NK-92 (cell line): ENCODE measurements at regions not wholly inside any gene's neighbourhood (a gene's known extent, or its start where the extent isn't known, plus 50 kb on each side); places are given as distances from the start of the nearest gene placed in this dataset.

ENCODE experiments used
- DNase-seq: peaks from one replicate; lab custom pipeline; 2025; ENCODE audit not compliant: unreplicated experiment; lab: John Stamatoyannopoulos, UW

DNA sequence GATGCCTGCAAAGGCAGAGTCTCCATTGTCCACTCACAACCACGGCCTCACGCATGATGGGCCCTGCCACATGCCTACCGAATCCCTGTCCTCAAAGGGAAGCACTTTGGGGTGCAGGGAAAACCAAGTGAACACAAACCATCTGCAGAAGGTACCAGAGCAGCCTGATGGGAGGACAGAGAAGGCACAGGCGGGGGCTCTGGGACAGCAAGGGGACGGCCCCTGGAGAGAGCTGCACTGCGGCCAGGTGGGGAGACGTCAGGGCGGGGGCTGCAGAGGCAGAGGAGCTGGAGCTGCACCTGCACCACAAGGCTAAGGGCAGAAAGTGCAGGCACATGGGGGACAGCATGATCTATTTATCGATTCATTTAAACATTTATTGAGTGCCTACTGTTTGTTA, 1056.0 kb downstream of the TBC1D22A start:
- no peak for DNase-seq

DNA sequence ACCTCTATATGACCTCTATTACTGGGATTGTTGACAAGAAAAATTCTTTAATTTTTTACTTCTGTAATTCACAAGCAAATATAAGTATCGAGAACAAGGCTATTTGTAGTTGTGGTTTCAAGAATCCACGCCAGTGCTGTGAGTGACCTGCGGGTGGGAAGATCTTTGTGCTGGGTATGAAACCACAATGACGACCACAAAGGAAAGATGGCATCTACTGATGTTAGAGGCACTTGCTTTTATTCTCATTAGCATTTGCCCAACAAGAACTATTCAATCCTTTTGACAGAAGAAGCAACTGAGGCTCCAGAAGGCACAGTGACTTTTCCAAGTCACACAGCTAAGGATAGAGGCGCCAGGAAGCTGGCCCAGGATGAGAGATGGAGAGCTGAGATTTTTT, 1054.9 kb downstream of the TBC1D22A start:
- DNase-seq, result no peak

GRCh38 chr22:47816863-47817210, 1054.4 kb downstream of the TBC1D22A start:
- no peak for DNase-seq

DNA sequence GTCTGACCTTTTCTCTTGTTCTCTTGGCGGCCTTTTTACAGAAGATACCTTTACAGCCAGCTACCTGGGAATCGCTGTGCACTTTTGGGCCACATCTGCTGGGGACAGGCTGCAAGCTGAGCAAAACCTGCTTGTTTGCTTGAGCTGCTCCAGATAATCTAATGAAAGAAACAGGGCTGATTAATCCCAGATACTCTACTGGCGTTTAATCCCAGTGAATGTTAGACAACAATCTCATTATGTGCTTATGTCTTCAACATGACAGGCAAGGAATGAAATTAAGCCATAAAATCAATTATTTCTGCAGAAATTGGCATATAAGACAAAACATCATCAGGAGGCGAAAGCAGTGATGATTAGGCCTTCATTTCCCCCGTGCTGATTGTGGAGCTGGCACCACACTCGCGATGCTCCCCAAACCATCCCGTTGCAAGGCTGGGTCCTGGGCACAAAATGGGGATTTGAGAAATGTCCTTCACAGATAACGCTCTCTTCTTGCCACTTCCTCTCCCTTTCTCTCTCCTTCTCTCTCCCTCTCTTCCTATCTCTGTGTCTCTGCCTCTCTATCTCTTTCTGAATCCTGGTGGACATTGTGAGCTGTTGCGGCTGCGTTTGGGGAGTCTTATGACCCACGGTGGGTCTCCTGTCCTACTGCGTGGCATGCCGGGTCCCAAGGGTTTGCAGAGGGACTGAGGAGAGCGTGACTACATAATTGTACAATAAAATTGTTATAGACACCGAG, 1053.8 kb downstream of the TBC1D22A start:
- DNase-seq, result no peak

GRCh38 chr22:47814474-47814873, 1052.0 kb downstream of the TBC1D22A start:
- no peak for DNase-seq

- DNase-seq, result no peak
Observed at GRCh38 chr22:47813661-47814060, 1051.2 kb downstream of the TBC1D22A start.

DNA sequence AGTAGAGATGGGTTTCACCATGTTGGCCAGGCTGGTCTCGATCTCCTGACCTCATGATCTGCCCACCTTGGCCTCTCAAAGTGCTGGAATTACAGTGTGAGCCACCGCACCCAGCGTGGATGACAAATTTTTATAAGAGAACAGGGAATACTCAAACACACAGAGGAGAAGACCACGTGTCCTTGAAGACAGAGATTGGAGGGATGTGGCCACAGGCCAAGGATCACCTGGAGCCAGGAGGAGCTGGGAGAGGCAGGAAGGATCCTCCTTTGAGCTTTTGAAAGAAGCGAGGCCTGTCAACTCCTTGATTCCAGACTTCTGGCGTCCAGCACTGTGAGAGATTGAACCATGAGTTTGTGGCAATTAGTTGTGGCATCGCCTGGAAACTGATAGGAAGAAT, 1049.5 kb downstream of the TBC1D22A start:
- no peak for DNase-seq

GRCh38 chr22:47810505-47811500, 1048.4 kb downstream of the TBC1D22A start:
- DNase-seq, result no peak

DNA sequence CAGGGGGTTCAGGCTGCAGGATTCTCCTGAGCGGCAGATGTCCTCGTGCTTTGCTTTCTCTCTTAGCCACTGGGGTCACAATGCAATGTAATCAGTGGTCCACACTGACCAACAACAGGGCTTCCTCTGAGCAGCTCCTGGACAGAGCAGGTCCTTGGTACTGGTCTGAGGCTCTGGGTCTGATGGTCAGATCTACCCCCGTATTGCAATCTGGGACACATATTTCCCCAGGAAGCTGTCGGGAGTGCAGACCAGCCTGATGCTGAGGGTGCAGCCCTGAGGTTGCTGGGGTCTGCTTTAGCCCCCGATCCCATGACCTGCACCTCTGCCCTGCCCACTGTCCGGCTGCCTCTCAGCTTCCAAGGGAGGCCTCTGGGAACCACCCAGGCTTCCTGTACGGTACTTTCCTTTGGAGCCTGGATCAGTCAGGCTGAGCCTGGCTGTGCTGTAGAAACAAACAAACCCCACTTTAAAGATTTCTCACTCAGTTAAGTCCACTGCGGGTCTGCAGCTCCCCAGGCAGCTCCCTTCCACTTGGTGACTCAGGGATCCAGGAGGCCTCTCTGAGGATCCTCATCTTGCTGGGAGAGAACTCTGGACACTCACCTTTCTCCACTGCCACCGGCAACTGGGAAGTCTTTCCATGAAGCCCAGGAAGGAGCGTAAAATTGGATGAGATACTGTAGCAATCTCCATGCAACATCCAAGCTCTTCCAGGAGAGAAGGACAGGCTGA, 1046.6 kb downstream of the TBC1D22A start:
- DNase-seq, result no peak

- DNase-seq, result no peak
Observed at GRCh38 chr22:47808236-47808635, 1045.8 kb downstream of the TBC1D22A start.

DNA sequence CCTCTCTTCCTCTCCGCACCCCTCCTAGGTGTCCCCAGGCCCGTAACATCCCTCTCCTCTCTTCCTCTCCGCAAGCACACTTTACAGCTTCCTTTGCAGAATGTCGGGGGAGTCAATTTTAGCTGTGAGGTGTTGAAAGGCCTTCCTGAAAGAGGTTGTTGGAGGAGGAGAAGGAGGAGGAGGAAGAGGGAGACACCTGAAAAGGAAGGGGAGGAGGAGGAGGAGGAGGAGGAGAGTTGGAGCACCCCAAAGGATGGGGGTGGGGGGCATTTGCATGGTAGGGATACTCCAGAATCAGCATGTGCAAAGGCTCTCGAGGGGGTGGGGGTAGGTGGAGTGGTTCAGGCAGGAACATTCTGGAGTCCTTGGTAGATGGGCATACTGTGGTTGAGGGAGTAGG, 1045.1 kb downstream of the TBC1D22A start:
- no peak for DNase-seq

DNA sequence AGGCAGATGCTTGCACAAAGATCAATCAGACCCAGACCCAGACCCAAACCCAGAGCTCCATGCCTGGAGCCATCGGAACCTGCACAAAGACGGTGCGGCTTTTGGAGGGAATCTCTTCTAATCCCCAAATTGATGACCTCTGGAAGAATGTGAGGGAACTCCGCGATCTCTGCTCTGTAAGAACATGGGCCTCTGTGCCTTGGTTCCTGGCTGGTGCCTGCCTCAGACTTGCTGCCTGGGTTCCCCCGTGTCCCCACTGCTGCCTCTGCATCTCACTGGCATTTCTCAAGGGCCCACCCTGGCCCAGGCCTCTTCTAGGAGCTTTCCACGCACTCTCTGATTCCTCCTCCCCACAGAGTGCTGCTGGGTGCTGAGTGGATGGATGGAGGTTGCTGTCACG, 1044.4 kb downstream of the TBC1D22A start:
- no peak for DNase-seq

GRCh38 chr22:47805394-47805935, 1043.0 kb downstream of the TBC1D22A start:
- no peak for DNase-seq

DNA sequence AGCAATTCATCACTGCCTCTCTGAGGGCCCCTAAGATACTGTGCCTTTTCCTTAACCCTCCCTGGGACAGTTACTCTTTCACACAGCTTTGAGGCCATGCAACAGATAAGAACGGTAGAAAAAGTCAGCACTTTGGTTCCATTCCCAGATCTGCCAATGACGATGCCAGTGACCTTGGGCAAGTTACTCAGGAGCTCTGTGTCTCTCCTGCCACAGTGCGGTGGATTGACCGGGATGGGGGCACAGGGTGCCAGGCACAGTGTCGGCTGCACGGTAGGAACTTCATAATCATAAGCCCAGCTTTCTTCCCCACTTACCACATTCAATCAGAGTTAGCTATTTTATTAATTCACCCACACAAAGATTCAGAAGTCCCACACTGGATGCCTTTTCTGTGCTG, 1041.8 kb downstream of the TBC1D22A start:
- DNase-seq, result no peak

DNA sequence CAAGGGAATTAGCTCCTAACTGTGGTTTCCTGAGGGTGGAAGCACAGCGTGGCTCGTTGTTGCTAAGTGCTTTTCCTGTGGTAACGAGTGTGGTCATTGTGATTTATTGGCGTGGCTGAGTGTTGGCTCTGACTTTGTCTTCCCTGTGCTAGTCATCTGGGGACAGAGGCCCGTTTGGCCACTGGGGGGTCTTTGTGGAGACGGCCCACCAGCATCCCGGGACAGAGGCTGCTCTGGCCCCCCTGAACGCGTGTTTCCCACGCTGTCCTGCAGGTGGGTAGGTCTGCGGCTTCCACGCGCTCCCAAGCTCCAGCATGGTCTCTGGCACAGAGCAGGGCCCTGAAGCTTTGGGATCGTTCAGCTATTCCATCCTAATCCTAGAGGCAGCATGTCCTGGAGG, 1040.0 kb downstream of the TBC1D22A start:
- no peak for DNase-seq

GRCh38 chr22:47801541-47802245, 1039.2 kb downstream of the TBC1D22A start:
- no peak for DNase-seq

DNA sequence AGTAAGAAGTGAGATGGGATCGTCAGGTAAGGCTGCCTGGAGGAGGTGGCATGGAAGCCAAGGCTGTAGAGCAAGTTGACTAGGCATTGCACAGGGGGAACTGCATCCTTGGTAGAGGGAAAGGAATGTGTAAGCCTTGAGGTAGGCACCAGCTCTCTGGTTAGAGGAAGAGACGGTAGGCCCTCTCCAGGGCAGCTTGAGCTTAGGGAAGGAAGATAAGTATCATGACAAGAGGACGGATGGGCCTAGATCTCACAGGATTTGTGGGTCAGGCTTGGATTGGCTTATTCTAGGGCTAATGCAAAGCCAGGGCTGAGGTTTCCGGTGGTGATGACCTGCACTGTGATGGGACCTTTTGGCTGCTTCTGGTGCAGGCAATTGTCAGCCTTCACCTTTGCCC, 1035.8 kb downstream of the TBC1D22A start:
- DNase-seq, result no peak

DNA sequence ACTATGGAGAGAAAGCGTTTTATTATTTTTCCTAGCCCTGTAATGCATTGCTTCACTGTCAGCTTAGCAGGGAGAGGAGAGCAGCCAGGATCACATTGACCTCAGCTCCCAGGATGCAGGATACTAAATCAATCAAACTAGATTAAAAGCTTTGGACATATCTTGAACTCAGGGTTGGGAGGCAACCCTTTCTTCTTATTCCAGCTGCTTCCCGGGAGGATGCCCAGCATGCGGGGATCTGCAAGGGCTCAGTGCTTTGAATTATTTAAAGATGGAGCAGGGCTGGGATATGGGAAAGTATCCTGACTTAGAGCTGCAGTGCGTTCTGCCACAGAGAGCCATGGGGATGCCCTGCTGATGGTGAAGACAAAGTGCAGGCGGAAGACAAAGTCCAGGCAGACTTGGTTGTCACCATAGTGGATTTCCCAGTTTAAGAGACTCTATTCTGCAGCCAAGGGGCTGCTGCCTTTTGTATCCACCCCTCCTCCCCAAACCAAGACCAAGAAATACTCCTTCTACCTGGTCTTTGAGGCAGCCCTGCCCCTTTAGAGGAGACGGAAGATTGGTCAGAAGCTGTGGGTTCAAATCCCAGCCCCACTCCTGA, 1035.0 kb downstream of the TBC1D22A start:
- DNase-seq, result no peak

GRCh38 chr22:47796128-47796908, 1033.9 kb downstream of the TBC1D22A start:
- no peak for DNase-seq
